Pancreas (tissue), 10 donors: ENCODE measurements at regions not wholly inside any gene's neighbourhood (a gene's known extent, or its start where the extent isn't known, plus 50 kb on each side); places are given as distances from the start of the nearest gene placed in this dataset.

Experiments
- ATAC-seq, 4 donors: fragments of 200-7000 bp; cut with Tn5 transposase; one replicate each; pipeline versions ENCODE4 v1.8.0 to v1.9.1; 2020; ENCODE audit warnings: mild to moderate bottlenecking in 4 of 4, moderate library complexity in 4 of 4
- DNase-seq, 6 donors: peaks; one replicate each; pipeline ENCODE4 v3.0.0-alpha.2; 2020
- FAIRE-seq: peaks from 2 replicates; lab custom pipeline; 2012; peaks lifted over from hg19 to GRCh38; lab: Jason Lieb, UNC
- H3K27ac ChIP-seq, 4 donors: fragments of 200-600 bp; sonication (generic); 1 replicate in 3 of 4; 2 replicates in 1 of 4; pipeline versions ENCODE4 v1.5.0 to v1.8.0; 2020
- H3K27me3 ChIP-seq, 4 donors: fragments of 200-600 bp; one replicate each; pipeline ENCODE4 v1.8.0; 2021
- H3K36me3 ChIP-seq, 3 donors: fragments of 200-600 bp; sonication (generic) in 1 of 3; one replicate each; pipeline versions ENCODE4 v1.5.0 to v1.8.0; 2020 to 2021
- H3K4me1 ChIP-seq, 3 donors: fragments of 200-600 bp; one replicate each; pipeline ENCODE4 v1.8.0; 2021
- H3K4me3 ChIP-seq, 4 donors: fragments of 200-600 bp; sonication (generic) in 2 of 4; one replicate each; pipeline versions ENCODE4 v1.5.0 to v1.8.0; 2020 to 2021
- H3K9me3 ChIP-seq, 4 donors: fragments of 200-600 bp; one replicate each; pipeline ENCODE4 v1.8.0; 2021
- CTCF ChIP-seq, 4 donors: fragments of 200-600 bp; sonication (generic) in 3 of 4; IDR thresholded peaks; one replicate each; pipeline versions ENCODE4 v1.5.0 to v1.8.0; 2021; ENCODE audit warnings: antibody characterized with exemption in 4 of 4
- WGBS, 2 donors: extraction: QIAGEN DNeasy Blood & Tissue Kit; methylation state at CpG; one replicate each; pipeline ENCODE4 v1.1.7; 2013; 5-methylcytosine and 5-hydroxymethylcytosine counted together
- intact Hi-C, 3 donors: fragments of 100-400 bp; cut with DNase I; formaldehyde crosslinking; loops; one replicate each; pipeline versions ENCODE4 v1.11.1 to v1.14.2; 2022
- donor health status: healthy with polysubstance abuse.
- donor health status: DM: no; HTN: no; CAD: no; lungs with moderate emphysema.
- donor health status: DM: no; HTN: no; CAD: no.
- donor health status: control.
- donor health status: control.
- donor health status: Bipolar disorder and iron deficiency.
- donor health status: DM: yes; HTN: yes; CAD: no.
- donor health status: DM: no; HTN: no; CAD: no.
- donor health status: DM: no; HTN: no; CAD: no.
- donor health status: DM: yes; HTN: yes; CAD: no.

DNA sequence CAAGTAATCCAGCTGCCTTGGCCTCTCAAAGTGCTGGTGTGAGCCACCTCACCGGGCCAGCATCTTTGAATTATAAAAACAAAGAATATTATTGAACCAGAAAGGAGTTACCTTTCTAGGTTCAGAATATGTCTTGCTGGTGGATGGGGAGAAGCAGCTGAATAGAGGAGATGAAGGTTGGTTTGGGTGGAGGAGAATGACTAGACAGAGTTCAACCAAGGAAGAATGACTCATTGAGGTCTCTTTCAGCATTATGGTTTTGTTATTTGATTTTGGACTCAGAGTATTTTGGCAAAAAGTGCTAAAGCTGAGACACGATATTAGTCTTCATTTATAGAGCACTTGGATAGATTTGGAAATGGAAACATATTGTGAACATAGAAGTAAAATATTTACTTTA, 75.2 kb upstream of the MPDZ start:
- H3K9me3 ChIP-seq = no peaks in the 10 kb centered on the region
- DNase-seq = no peak
- ATAC-seq = no peak
- no peaks in the 10 kb centered on the region for H3K36me3 ChIP-seq
- intact Hi-C loops = no loop called here
- no peak for TF ChIP-seq CTCF (IDR thresholded peaks at IDR 0.05)
- no peaks in the 10 kb centered on the region for H3K4me1 ChIP-seq
- H3K4me3 ChIP-seq = no peak overlapping the region
- H3K27ac ChIP-seq = no peak overlapping the region
- H3K27me3 ChIP-seq = no peaks in the 10 kb centered on the region
- no peak for FAIRE-seq
- WGBS, 2 donors = 71 to 74% methylated on average over 2 of the region's 2 CpGs

DNA sequence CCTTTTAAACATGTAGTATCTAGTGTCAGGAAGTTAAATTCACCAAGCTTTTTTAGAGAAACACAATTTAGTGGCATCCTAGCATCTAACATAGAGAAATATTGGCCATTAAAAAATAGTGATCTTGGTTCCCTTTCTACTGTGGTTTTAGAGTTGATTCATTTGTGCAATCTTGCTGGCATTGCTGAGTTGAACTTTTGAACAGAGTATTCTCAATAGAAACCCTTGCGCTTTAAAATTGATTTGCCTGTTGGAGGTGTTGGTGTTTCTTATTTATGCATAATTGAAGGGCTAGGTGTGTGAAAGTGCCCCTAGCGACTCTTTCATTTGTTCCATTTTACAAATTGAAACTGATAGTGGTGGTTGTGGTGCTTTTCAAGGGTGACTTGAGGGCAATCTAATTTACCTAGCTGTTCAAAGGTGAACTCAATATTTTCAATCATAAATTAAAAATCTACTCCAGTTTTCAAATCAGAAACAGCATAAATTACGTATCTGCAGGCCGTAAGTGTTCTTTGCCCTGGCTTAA, 73.0 kb upstream of the MPDZ start:
- no peak for TF ChIP-seq CTCF (IDR thresholded peaks at IDR 0.05)
- Histone ChIP-seq H3K4me1 (no peaks in the 10 kb centered on the region), H3K27me3 (no peaks in the 10 kb centered on the region), H3K36me3 (no peaks in the 10 kb centered on the region), H3K27ac (no peak overlapping the region), H3K9me3 (no peaks in the 10 kb centered on the region), H3K4me3 (no peak overlapping the region)
- ATAC-seq (no peak), DNase-seq (no peak), FAIRE-seq (no peak)
- 80 to 91% methylated on average over 4 of the region's 4 CpGs for WGBS, 2 donors
- intact Hi-C loops = no loop called here

GRCh38 chr9:13351778-13352386, 72.4 kb upstream of the MPDZ start:
- Histone ChIP-seq H3K36me3 (no peaks in the 10 kb centered on the region), H3K27ac (no peak overlapping the region), H3K4me1 (no peaks in the 10 kb centered on the region), H3K27me3 (no peaks in the 10 kb centered on the region), H3K4me3 (no peak overlapping the region), H3K9me3 (no peaks in the 10 kb centered on the region)
- ATAC-seq (peak in 3 of 4 donors; percentile 54 to 62 (median 56)), DNase-seq (no peak), FAIRE-seq (peak; percentile 95)
- WGBS, 2 donors = 3 to 6% methylated on average over 3 of the region's 3 CpGs
- intact Hi-C loops = no loop called here
- peak in 2 of 4 donors; percentile 25 to 35 for TF ChIP-seq CTCF (IDR thresholded peaks at IDR 0.05)

DNA sequence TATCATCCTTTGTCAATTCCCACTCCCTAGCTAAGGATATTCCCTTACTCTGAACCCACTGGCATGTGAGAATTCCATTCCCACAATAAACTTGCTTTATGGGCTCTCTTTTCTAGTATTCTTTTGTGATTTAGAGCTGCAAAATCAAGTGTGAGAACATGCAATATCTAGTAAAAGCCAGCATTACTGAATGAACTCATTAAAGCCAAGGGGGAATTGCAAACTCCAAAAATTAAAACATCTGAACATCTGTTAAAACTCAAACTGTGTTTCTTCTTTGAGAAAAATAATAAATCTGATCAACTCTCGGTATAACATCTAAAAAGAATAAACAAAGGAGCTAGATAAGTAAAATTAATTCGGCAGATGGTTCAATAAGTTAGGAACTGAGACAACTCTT, 53.1 kb upstream of the MPDZ start:
- 45 to 47% methylated on average over 2 of the region's 2 CpGs for WGBS, 2 donors
- FAIRE-seq (no peak), DNase-seq (no peak), ATAC-seq (no peak)
- intact Hi-C loops = no loop called here
- no peaks in the 10 kb centered on the region for H3K9me3 ChIP-seq
- H3K4me1 ChIP-seq = no peaks in the 10 kb centered on the region
- H3K27me3 ChIP-seq = no peaks in the 10 kb centered on the region
- no peak overlapping the region for H3K27ac ChIP-seq
- H3K4me3 ChIP-seq = no peak overlapping the region
- TF ChIP-seq CTCF (IDR thresholded peaks at IDR 0.05) = no peak
- no peaks in the 10 kb centered on the region for H3K36me3 ChIP-seq

DNA sequence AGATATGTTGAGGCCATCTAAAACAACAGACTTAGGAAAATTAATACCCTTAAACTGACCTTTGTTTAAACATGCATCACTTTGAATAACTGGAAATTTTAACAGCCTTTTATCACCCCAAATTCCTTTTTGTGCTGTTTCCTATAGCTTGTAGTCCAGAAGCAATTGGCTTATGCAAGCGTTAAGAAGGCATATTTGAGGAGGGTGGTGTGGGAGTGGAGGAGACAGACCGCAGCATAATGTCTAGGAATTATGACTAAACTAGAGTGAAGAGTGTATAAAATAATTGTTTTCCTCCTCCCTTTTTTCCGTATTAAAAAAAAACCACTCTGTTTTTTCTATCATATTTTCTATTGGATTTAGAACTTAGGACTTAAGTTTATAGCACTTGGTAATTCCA, 51.8 kb upstream of the MPDZ start:
- DNase-seq (no peak), FAIRE-seq (no peak), ATAC-seq (no peak)
- Histone ChIP-seq H3K4me3 (no peak overlapping the region), H3K27ac (no peak overlapping the region), H3K4me1 (no peaks in the 10 kb centered on the region), H3K27me3 (no peaks in the 10 kb centered on the region), H3K9me3 (no peaks in the 10 kb centered on the region), H3K36me3 (no peaks in the 10 kb centered on the region)
- intact Hi-C loops = no loop called here
- 90 to 97% methylated on average over 3 of the region's 3 CpGs for WGBS, 2 donors
- no peak for TF ChIP-seq CTCF (IDR thresholded peaks at IDR 0.05)
